T-helper 1 cell (primary cell): ENCODE measurements at regions not wholly inside any gene's neighbourhood (a gene's known extent, or its start where the extent isn't known, plus 50 kb on each side); places are given as distances from the start of the nearest gene placed in this dataset.
A peak's percentile ranks its signal among the peaks of the same experiment; 100 is the strongest.

Experiments
- DNase-seq, 5 donors: peaks; one replicate each; pipeline ENCODE4 v3.0.0-alpha.2; 2012 to 2020

GRCh38 chr10:108817584-108817983, 1105.7 kb downstream of the XPNPEP1 start:
- no peak for DNase-seq

GRCh38 chr10:108817135-108817534, 1106.2 kb downstream of the XPNPEP1 start:
- no peak for DNase-seq

- DNase-seq, result no peak
Observed at GRCh38 chr10:108812906-108813305, 1110.4 kb downstream of the XPNPEP1 start.

GRCh38 chr10:108812296-108812695, 1111.0 kb downstream of the XPNPEP1 start:
- no peak for DNase-seq

GRCh38 chr10:108808228-108808627, 1115.1 kb downstream of the XPNPEP1 start:
- no peak for DNase-seq

- DNase-seq, result no peak
Observed at GRCh38 chr10:108801775-108802517, 1121.4 kb downstream of the XPNPEP1 start.

GRCh38 chr10:108801220-108801619, 1122.1 kb downstream of the XPNPEP1 start:
- DNase-seq, result no peak

- no peak for DNase-seq
Observed at GRCh38 chr10:108797573-108797972, 1125.7 kb downstream of the XPNPEP1 start.

GRCh38 chr10:108791794-108792474, 1131.4 kb downstream of the XPNPEP1 start:
- DNase-seq, result no peak

- DNase-seq, result no peak
Observed at GRCh38 chr10:108791030-108791429, 1132.3 kb downstream of the XPNPEP1 start.

- DNase-seq, result peak in 1 of 5 donors; percentile 24
Observed at GRCh38 chr10:108789919-108790318, 1133.4 kb downstream of the XPNPEP1 start.

GRCh38 chr10:108789336-108789735, 1134.0 kb downstream of the XPNPEP1 start:
- no peak for DNase-seq

- no peak for DNase-seq
Observed at GRCh38 chr10:108788891-108789290, 1134.4 kb downstream of the XPNPEP1 start.

- DNase-seq, result no peak
Observed at GRCh38 chr10:108787932-108788331, 1135.4 kb downstream of the XPNPEP1 start.

- no peak for DNase-seq
Observed at GRCh38 chr10:108785011-108785410, 1138.3 kb downstream of the XPNPEP1 start.

GRCh38 chr10:108784534-108784933, 1138.8 kb downstream of the XPNPEP1 start:
- DNase-seq, result no peak

GRCh38 chr10:108783897-108784296, 1139.4 kb downstream of the XPNPEP1 start:
- peak in 1 of 5 donors; percentile 5 for DNase-seq

- no peak for DNase-seq
Observed at GRCh38 chr10:108782411-108782810, 1140.9 kb downstream of the XPNPEP1 start.

GRCh38 chr10:108779501-108779900, 1143.8 kb downstream of the XPNPEP1 start:
- DNase-seq, result no peak

GRCh38 chr10:108775911-108776475, 1147.3 kb downstream of the XPNPEP1 start:
- DNase-seq, result no peak

- DNase-seq, result no peak
Observed at GRCh38 chr10:108771106-108771505, 1152.2 kb downstream of the XPNPEP1 start.

- DNase-seq, result no peak
Observed at GRCh38 chr10:108765794-108766193, 1157.5 kb downstream of the XPNPEP1 start.

GRCh38 chr10:108757946-108758345, 1165.4 kb downstream of the XPNPEP1 start:
- DNase-seq, result no peak

- DNase-seq, result no peak
Observed at GRCh38 chr10:108755646-108756045, 1167.7 kb downstream of the XPNPEP1 start.
